HS-5 (cell line): ENCODE measurements at regions not wholly inside any gene's neighbourhood (a gene's known extent, or its start where the extent isn't known, plus 50 kb on each side); places are given as distances from the start of the nearest gene placed in this dataset.
A peak's percentile ranks its signal among the peaks of the same experiment; 100 is the strongest.

Experiments used
- DNase-seq: peaks from one replicate; pipeline ENCODE4 v3.0.0-alpha.2; 2012; ENCODE audit warnings: low read depth

GRCh38 chr12:82040987-82041743, 282.0 kb upstream of the PPFIA2 start:
- DNase-seq, result no peak

DNA sequence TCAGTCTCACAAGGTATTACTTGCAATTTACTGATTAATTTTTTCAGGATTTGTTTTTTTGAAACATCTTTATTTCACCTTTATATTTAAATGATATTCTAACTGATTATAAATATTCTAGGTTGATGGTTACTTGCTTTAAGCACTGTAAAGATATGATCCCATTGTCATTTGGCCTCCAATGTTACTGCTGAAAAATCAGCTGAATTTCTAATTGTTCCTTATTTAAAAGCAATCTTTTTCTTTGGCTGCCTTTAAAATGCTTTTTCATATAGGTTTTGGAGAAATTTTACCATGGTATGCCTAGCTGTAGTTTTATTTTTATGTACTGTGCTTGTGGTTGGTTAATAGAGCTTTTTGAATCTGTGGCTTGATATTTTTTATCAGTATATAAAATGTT, 275.6 kb upstream of the PPFIA2 start:
- DNase-seq, result no peak

- no peak for DNase-seq
Observed at GRCh38 chr12:82029936-82030335, 270.8 kb upstream of the PPFIA2 start.

GRCh38 chr12:82028772-82029171, 269.6 kb upstream of the PPFIA2 start:
- no peak for DNase-seq

GRCh38 chr12:82027612-82028011, 268.5 kb upstream of the PPFIA2 start:
- DNase-seq, result no peak

DNA sequence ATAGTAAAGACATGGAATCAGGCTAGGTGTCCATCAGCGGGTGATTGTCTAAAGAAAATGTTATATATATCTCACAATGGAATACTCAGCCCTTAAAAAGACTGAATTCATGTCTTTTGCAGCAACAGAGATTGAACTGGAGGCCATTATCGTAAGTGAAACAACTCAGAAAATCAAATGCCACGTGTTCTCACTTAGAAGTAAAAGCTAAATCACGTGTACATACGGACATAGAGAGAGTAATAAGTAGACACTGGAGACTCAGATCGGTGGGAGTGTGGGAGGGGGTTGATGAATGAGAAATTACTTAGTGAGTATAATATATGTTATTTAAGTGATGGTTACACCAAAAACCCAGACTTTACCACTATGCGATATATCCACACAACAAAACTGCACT, 266.3 kb upstream of the PPFIA2 start:
- no peak for DNase-seq

- DNase-seq, result no peak
Observed at GRCh38 chr12:82019533-82019932, 260.4 kb upstream of the PPFIA2 start.

- no peak for DNase-seq
Observed at GRCh38 chr12:82015623-82016347, 256.6 kb upstream of the PPFIA2 start.

GRCh38 chr12:82012176-82012575, 253.0 kb upstream of the PPFIA2 start:
- DNase-seq, result no peak

GRCh38 chr12:82009524-82009923, 250.4 kb upstream of the PPFIA2 start:
- DNase-seq, result no peak

GRCh38 chr12:82008251-82008650, 249.1 kb upstream of the PPFIA2 start:
- DNase-seq, result no peak

DNA sequence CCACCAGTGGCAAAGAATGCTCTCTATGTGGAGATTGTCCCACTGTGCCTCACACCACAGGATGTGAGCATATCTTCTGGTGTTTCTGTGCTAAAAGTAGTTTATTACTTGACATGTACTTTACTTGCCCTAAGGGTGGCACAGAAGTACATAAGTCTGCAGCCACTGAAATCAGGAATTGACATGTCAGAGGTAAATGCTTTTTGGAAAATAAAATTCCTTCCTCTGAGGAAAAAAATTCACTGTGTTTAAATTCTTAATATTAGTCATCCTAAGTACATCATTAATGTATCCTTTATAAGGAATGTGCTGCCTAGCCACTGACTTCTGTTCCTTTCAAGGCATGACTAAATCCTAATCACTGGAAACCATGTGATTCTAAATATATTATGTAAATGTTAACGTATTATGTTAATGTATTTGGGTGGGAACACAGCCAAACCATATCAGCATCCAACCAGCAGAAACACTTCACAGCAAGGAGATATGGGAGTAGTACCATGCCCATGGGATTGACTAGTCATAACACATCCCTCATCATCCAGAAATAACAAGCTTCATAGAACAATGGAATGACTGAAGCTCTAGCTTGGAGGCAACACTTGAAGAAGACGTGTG, 239.7 kb upstream of the PPFIA2 start:
- DNase-seq, result peak; percentile 88

DNA sequence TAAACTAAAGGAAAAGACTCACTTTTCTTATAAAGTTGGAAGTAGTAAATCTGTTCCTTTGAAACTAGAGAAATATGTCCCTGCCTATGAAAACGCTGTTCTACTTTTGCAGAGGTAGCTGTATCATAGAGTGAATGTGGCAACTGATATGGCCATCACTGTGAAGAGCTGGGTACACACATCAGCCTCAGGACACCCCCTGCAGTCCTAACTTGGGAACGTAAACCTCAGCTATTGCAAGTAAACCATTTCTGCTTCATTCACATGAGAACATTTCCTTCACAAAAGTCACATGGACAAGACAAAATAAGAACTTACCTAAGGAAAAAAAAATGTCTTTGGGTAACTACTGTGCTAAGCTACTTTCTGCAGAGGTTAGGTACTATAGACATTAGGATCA, 233.3 kb upstream of the PPFIA2 start:
- DNase-seq, result no peak

DNA sequence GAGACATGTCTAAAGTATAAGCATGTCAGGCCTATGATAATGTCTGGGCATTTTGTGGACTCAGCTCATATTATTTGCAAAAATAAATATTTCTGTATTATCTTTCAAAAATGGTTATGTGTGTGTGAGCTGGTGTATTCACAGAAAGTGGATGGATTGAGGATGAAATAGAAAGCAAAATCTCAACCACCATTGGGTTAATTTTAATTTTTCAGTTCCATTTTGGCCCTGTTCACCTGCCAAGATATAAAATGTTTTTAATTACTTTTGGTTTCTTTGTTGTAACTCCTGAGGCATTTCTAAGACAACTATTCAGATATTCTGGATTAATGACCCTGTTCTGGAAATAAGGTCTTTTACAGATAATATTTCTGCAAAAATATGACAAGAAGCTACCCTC, 232.7 kb upstream of the PPFIA2 start:
- DNase-seq, result no peak

- DNase-seq, result no peak
Observed at GRCh38 chr12:81988362-81988761, 229.2 kb upstream of the PPFIA2 start.

GRCh38 chr12:81987371-81987770, 228.2 kb upstream of the PPFIA2 start:
- DNase-seq, result no peak

GRCh38 chr12:81976661-81977060, 217.5 kb upstream of the PPFIA2 start:
- DNase-seq, result no peak

DNA sequence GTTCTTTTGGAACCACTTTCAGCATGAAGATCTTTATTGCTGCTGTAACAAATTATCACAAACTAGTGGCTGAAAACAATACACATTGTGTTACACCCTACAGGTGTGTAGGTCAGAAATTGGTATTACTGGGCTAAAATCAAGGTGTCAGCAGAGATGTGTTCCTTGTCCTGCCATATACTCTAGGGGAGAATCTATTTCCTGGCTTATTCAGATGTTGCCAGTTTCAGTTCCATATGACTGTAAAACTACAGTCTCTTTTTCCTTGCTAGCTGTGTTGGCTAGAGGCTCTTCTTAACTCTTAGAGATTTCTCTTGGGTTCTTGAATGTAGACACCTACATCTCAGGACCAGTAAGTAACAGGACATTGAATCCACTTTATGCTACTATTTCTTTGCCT, 215.6 kb upstream of the PPFIA2 start:
- no peak for DNase-seq

DNA sequence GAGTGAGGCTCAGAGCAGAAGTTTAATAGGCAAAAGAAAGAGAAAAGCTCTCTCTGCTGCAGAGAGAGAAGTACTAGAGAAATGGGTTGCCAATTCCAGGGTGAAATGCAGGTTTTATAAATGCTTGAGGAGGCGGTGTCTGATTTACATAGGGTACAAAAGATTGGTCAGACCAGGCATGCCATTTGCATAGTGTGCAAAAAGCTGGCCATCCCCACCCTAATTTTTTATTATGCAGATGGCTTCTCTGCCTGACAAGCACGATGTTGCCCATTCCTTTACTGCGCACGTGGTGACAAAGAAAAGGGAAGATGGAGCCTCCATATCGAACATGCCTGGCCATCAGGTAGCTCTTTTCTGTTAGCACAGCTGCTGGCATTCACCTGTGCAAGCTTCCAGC, 209.3 kb upstream of the PPFIA2 start:
- DNase-seq, result no peak

DNA sequence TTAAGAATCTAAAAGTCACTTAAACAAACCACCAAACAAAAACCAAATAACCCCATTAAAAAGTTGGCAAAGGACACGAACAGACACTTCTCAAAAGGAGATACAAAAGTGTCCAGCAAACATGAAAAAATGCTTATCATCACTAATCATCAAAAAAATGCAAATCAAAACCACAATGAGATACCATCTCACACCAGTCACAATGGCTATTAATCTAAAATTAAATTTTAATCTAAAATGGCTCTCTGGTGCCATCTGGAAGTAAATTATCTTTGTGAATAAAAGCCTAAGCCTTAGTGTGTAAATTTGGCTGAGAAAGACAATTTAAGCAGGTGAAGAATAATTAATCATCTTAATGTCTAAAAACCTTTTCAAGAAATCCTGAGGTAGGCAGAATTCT, 204.5 kb upstream of the PPFIA2 start:
- DNase-seq, result no peak

DNA sequence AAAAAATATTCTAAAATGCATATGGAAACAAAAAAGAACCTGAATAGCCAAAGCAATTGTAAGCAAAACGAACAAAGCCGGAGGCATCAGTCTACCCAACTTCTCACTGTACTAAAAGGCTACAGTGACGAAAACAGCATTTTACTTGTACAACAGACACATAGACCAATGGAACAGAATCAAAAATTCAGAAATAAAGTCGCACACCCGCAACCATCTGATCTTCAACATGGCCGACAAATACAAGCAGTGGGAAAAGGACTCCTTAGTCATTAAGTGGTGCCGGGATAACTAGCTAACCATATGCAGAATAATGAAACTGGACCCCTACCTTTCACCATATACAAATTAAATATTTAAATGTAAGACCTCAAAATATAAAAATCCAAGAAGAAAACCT, 203.9 kb upstream of the PPFIA2 start:
- no peak for DNase-seq

GRCh38 chr12:81962126-81962856, 203.1 kb upstream of the PPFIA2 start:
- no peak for DNase-seq

- no peak for DNase-seq
Observed at GRCh38 chr12:81958406-81958805, 199.3 kb upstream of the PPFIA2 start.
